K562 (cell line): ENCODE measurements at regions not wholly inside any gene's neighbourhood (a gene's known extent, or its start where the extent isn't known, plus 50 kb on each side); places are given as distances from the start of the nearest gene placed in this dataset.

ENCODE experiments used
- ATAC-seq: fragments of 200-7000 bp; cut with Tn5 transposase; 3 replicates; pipeline ENCODE4 v1.9.1; 2020; ENCODE audit warnings: moderate library complexity
- BruUV-seq: library from RNA; stranded (reverse); fragments of 400-500 nt; replicated peaks from 2 replicates; lab custom pipeline; 2021; lab: Mats Ljungman, UMichigan
- CTCF ChIA-PET: fragments of 300-600 bp; formaldehyde crosslinking; extraction: SDS; loops from one replicate; lab custom pipeline; 2021; ENCODE audit warnings: low intra/inter-chr PET ratio; lab: Yijun Ruan, JAX
- POLR2A ChIA-PET: fragments of 300-600, 350-650 bp; sonication (Branson Sonifier 250); formaldehyde crosslinking; extraction: SDS; loops from one replicate; lab custom pipeline; 2021; ENCODE audit warnings: antibody characterized with exemption, inconsistent platforms; lab: Yijun Ruan, JAX
- DNase-seq, 4 experiments: peaks; one replicate each; pipeline versions ENCODE4 v3.0.0 to v3.0.0-alpha.2; 2011 to 2018; ENCODE audit warnings: low spot score in 3 of 4, mixed read lengths in 3 of 4; ENCODE audit errors: extremely low read depth in 1 of 4
- FAIRE-seq: peaks from 2 replicates; lab custom pipeline; 2011; peaks lifted over from hg19 to GRCh38; lab: Jason Lieb, UNC
- H2AFZ ChIP-seq: 2 replicates; pipeline ENCODE4 v1.6.0; 2011; ENCODE audit warnings: low read depth, low read length, control low read depth, inconsistent platforms
- H3K27ac ChIP-seq: fragments of 200-600 bp; 3 replicates; pipeline ENCODE4 v1.8.0; 2011; ENCODE audit warnings: low read depth, mild to moderate bottlenecking, control low read depth, inconsistent platforms, low read length, moderate library complexity, mixed read lengths; ENCODE audit errors: extremely low read depth
- H3K27me3 ChIP-seq, 2 experiments: fragments of 300-600 bp in 1 of 2; 2 replicates in 1 of 2; 3 replicates in 1 of 2; pipeline versions ENCODE4 v1.6.0 to v1.8.0; 2011; ENCODE audit warnings: inconsistent platforms in 2 of 2, low read length in 2 of 2, mild to moderate bottlenecking in 1 of 2, mixed read lengths in 1 of 2, moderate library complexity in 1 of 2; ENCODE audit not compliant: control insufficient read depth in 2 of 2, insufficient read depth in 2 of 2
- H3K36me3 ChIP-seq: fragments of 300-600 bp; 3 replicates; pipeline ENCODE4 v1.8.0; 2011; ENCODE audit warnings: mild to moderate bottlenecking, low read length, inconsistent platforms; ENCODE audit not compliant: control insufficient read depth, insufficient read depth
- H3K4me1 ChIP-seq, 2 experiments: fragments of 200-600 bp in 1 of 2; replicated peaks in 1 of 2; 2 replicates in 1 of 2; 3 replicates in 1 of 2; pipeline versions ENCODE4 v1.5.1 to v1.8.0; 2011; ENCODE audit warnings: inconsistent platforms in 2 of 2, low read length in 2 of 2, mild to moderate bottlenecking in 1 of 2, mixed read lengths in 1 of 2, moderate library complexity in 1 of 2; ENCODE audit not compliant: control insufficient read depth in 2 of 2, insufficient read depth in 2 of 2
- H3K4me2 ChIP-seq: 2 replicates; pipeline ENCODE4 v1.6.1; 2011; ENCODE audit warnings: low read length, control low read depth, inconsistent platforms, mixed read lengths; ENCODE audit not compliant: insufficient read depth
- H3K4me3 ChIP-seq: fragments of 200-600 bp; sonication (generic), shearing (Covaris generic); 2 replicates; pipeline ENCODE4 v1.5.1; 2016; ENCODE audit warnings: control low read depth, inconsistent platforms
- H3K79me2 ChIP-seq: fragments of 200-600 bp; 3 replicates; pipeline ENCODE4 v1.8.0; 2011; ENCODE audit warnings: low read length, inconsistent platforms; ENCODE audit not compliant: control insufficient read depth, insufficient read depth
- H3K9ac ChIP-seq, 2 experiments: 2 replicates each; pipeline versions ENCODE4 v1.6.0 to v1.6.1; 2011; ENCODE audit warnings: low read depth in 2 of 2, low read length in 2 of 2, control low read depth in 1 of 2, inconsistent platforms in 1 of 2, mild to moderate bottlenecking in 1 of 2, mixed read lengths in 1 of 2; ENCODE audit not compliant: insufficient read depth in 1 of 2
- H3K9me1 ChIP-seq: one replicate; pipeline ENCODE4 v1.6.0; 2011; ENCODE audit warnings: inconsistent platforms, mild to moderate bottlenecking, low read length, moderate library complexity; ENCODE audit not compliant: control insufficient read depth, insufficient read depth
- H3K9me3 ChIP-seq: replicated peaks from 2 replicates; pipeline ENCODE4 v1.5.1; 2011; ENCODE audit warnings: low read depth, low read length, inconsistent platforms; ENCODE audit not compliant: control insufficient read depth, insufficient read depth
- H4K20me1 ChIP-seq: replicated peaks from 2 replicates; pipeline ENCODE4 v1.6.1; 2011; ENCODE audit warnings: low read length, inconsistent platforms, mixed read lengths; ENCODE audit not compliant: control insufficient read depth, insufficient read depth
- DACH1 ChIP-seq: fragments of 450-650 bp; IDR thresholded peaks from 2 replicates; pipeline ENCODE4 v1.6.1; 2018; ENCODE audit not compliant: partially characterized antibody
- EP300 ChIP-seq: IDR thresholded peaks from 2 replicates; pipeline ENCODE4 v1.6.1; 2012; ENCODE audit warnings: low read length, improper control_type of control experiment
- ETV5 ChIP-seq: sonication (generic); formaldehyde crosslinking; IDR thresholded peaks from 2 replicates; pipeline ENCODE4 v1.4.0; 2020; ENCODE audit warnings: low read depth, mild to moderate bottlenecking, missing genetic modification reagents
- EZH2 ChIP-seq: IDR thresholded peaks from 2 replicates; pipeline ENCODE4 v1.6.1; 2012; ENCODE audit warnings: low read depth, mild to moderate bottlenecking, inconsistent platforms, low read length, borderline replicate concordance
- GTF2A2 ChIP-seq: IDR thresholded peaks from 2 replicates; pipeline ENCODE4 v1.6.1; 2016; ENCODE audit warnings: mild to moderate bottlenecking, missing genetic modification characterization, missing compliant biosample characterization
- HDAC6 ChIP-seq: IDR thresholded peaks from 2 replicates; pipeline ENCODE4 v1.6.1; 2012; ENCODE audit warnings: low read depth, mild to moderate bottlenecking, control low read depth, inconsistent platforms, low read length, moderate library complexity
- JUN ChIP-seq, 2 experiments: sonication (generic) in 1 of 2; formaldehyde crosslinking in 1 of 2; IDR thresholded peaks; 2 replicates each; pipeline versions ENCODE4 v1.6.1 to v1.8.0; 2012 to 2022; ENCODE audit warnings: borderline replicate concordance in 2 of 2, mild to moderate bottlenecking in 2 of 2, improper control_type of control experiment in 1 of 2, low read depth in 1 of 2, low read length in 1 of 2, missing genetic modification reagents in 1 of 2
- KDM4B ChIP-seq, 2 experiments: fragments of 450-650 bp in 1 of 2; sonication (generic) in 1 of 2; IDR thresholded peaks; 2 replicates each; pipeline ENCODE4 v1.6.1; 2016 to 2017; ENCODE audit warnings: borderline replicate concordance in 2 of 2, antibody characterized with exemption in 1 of 2, low read depth in 1 of 2, mild to moderate bottlenecking in 1 of 2
- LEF1 ChIP-seq: fragments of 450-650 bp; IDR thresholded peaks from 2 replicates; pipeline ENCODE4 v1.6.1; 2016; ENCODE audit warnings: mild to moderate bottlenecking
- MCM5 ChIP-seq: fragments of 450-650 bp; IDR thresholded peaks from 2 replicates; pipeline ENCODE4 v1.6.1; 2016; ENCODE audit warnings: low read depth
- RBBP5 ChIP-seq: fragments of 200-600 bp; sonication (generic); IDR thresholded peaks from 2 replicates; pipeline ENCODE4 v1.6.1; 2012; ENCODE audit warnings: borderline replicate concordance, mild to moderate bottlenecking, low read length, control low read depth, inconsistent platforms; ENCODE audit not compliant: insufficient read depth, poor library complexity, severe bottlenecking
- RBM17 ChIP-seq: fragments of 200-400 bp; formaldehyde crosslinking; IDR thresholded peaks from 2 replicates; pipeline ENCODE4 v1.6.1; 2017; ENCODE audit warnings: low read depth, mild to moderate bottlenecking, low read length, borderline replicate concordance
- SAFB ChIP-seq: fragments of 200-400 bp; formaldehyde crosslinking; IDR thresholded peaks from 2 replicates; pipeline ENCODE4 v1.6.1; 2017; ENCODE audit warnings: low read depth, low read length, borderline replicate concordance
- SRSF3 ChIP-seq: fragments of 200-400 bp; formaldehyde crosslinking; IDR thresholded peaks from 2 replicates; pipeline ENCODE4 v1.6.1; 2016; ENCODE audit warnings: mild to moderate bottlenecking, low read length, moderate library complexity; ENCODE audit not compliant: insufficient read depth
- U2AF2 ChIP-seq: fragments of 200-400 bp; formaldehyde crosslinking; optimal IDR thresholded peaks from 2 replicates; pipeline ENCODE3; 2017; ENCODE audit warnings: low read depth, mild to moderate bottlenecking, low read length
- XRCC5 ChIP-seq: fragments of 200-400 bp; formaldehyde crosslinking; IDR thresholded peaks from 2 replicates; pipeline ENCODE4 v1.6.1; 2017; ENCODE audit warnings: low read depth, mild to moderate bottlenecking, low read length
- YY1 ChIP-seq, 3 experiments: IDR thresholded peaks; 2 replicates each; pipeline ENCODE4 v1.6.1; 2011; ENCODE audit warnings: low read length in 2 of 3, mild to moderate bottlenecking in 2 of 3, moderate library complexity in 2 of 3, borderline replicate concordance in 1 of 3, control low read depth in 1 of 3, low read depth in 1 of 3; ENCODE audit not compliant: insufficient read depth in 3 of 3, insufficient replicate concordance in 2 of 3, control insufficient read depth in 1 of 3, insufficient read length in 1 of 3; ENCODE audit errors: extremely low read depth in 1 of 3
- ZBTB5 ChIP-seq: fragments of 450-650 bp; IDR thresholded peaks from 2 replicates; pipeline ENCODE4 v1.6.1; 2017; ENCODE audit warnings: antibody characterized with exemption
- ZEB2 ChIP-seq: fragments of 450-650 bp; IDR thresholded peaks from 2 replicates; pipeline ENCODE4 v1.6.1; 2016
- WGBS: fragments of 100-300 bp; shearing (Covaris generic); methylation state at CpG from one replicate; pipeline ENCODE4 v1.1.6; 2016; ENCODE audit warnings: low coverage, mixed read lengths; ENCODE audit not compliant: insufficient coverage; ENCODE audit errors: missing lambda C conversion rate; 5-methylcytosine and 5-hydroxymethylcytosine counted together
- in situ Hi-C: fragments of 300-500 bp; cut with MboI; formaldehyde crosslinking; loops from 4 replicates; pipeline ENCODE4 v1.15.0; 2018; ENCODE audit warnings: inconsistent platforms, mixed read lengths
- intact Hi-C: fragments of 100-400 bp; cut with micrococcal nuclease; formaldehyde crosslinking; loops from 2 replicates; pipeline ENCODE4 v1.14.2; 2022

DNA sequence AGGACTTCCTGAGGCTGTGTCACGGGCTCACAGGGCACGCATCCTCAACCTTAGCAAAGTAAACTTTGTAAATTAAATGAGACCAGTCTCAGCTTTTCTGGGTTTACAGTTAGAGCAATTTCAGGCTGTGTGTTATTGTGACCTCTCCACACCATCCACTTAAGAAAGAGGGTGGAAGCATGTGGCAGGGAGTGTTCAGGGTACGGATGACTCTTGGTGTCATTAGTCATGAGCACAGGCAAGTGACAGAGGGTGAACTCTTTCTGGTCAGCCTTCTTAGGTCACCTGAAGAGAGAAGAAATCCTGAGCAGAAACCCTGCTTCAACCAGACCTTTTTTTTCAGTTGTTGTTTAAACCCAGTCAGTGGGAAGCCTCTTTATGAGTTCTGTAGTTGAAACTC, 207.9 kb downstream of the ICOS start:
- FAIRE-seq, result no peak
- TF ChIP-seq GTF2A2 (tag), result no peak
- TF ChIP-seq SAFB, result no peak
- no peak for TF ChIP-seq JUN (IDR thresholded peaks at IDR 0.05; ENCODE audit: borderline replicate concordance, low read depth, low read length)
- TF ChIP-seq JUN (CRISPR knock-in tag; IDR thresholded peaks at IDR 0.05; ENCODE audit: borderline replicate concordance), result no peak
- TF ChIP-seq EP300, result no peak
- TF ChIP-seq ZBTB5, result no peak
- TF ChIP-seq RBBP5, result no peak
- no peak for TF ChIP-seq ZEB2
- no peak for TF ChIP-seq HDAC6
- no peak for TF ChIP-seq RBM17
- TF ChIP-seq EZH2, result no peak
- TF ChIP-seq KDM4B (IDR thresholded peaks at IDR 0.05; ENCODE audit: borderline replicate concordance in 2 of 2, low read depth in 1 of 2), result no peak
- TF ChIP-seq MCM5, result no peak
- TF ChIP-seq XRCC5, result no peak
- TF ChIP-seq DACH1, result no peak
- no peak for TF ChIP-seq U2AF2
- TF ChIP-seq ETV5 (CRISPR knock-in tag), result no peak
- TF ChIP-seq YY1 (IDR thresholded peaks at IDR 0.05; ENCODE audit: borderline replicate concordance in 1 of 3, control insufficient read depth in 1 of 3, extremely low read depth in 1 of 3, insufficient read depth in 3 of 3, insufficient read length in 1 of 3, insufficient replicate concordance in 2 of 3, low read depth in 1 of 3, low read length in 2 of 3), result no peak
- no peak for TF ChIP-seq LEF1
- TF ChIP-seq SRSF3, result no peak
- Histone ChIP-seq H4K20me1 (no peaks in the 10 kb centered on the region), H3K27ac (no peak overlapping the region), H3K9me3 (no peaks in the 10 kb centered on the region), H3K9me1 (no peaks in the 10 kb centered on the region), H3K27me3 (no peaks in the 10 kb centered on the region), H3K9ac (no peak overlapping the region), H3K4me1 (no peaks in the 10 kb centered on the region; a peak in 1 of 5 replicates), H2AFZ (no peak overlapping the region), H3K4me2 (no peak overlapping the region), H3K36me3 (no peaks in the 10 kb centered on the region), H3K79me2 (no peaks in the 10 kb centered on the region), H3K4me3 (no peak overlapping the region)
- CTCF ChIA-PET, result no interaction called here
- no peak for DNase-seq
- ATAC-seq, result no peak
- POLR2A ChIA-PET, result no interaction called here
- WGBS, result 4% methylated on average over 3 of the region's 3 CpGs
- intact Hi-C loops (loop anchor here (2.0 kb wide), 1 partner anchor 34 kb away; no protein-coding TSS in a partner anchor), in situ Hi-C loops (no loop called here)
- no TSS peak for BruUV-seq
